ENCODE measurements at regions not wholly inside any gene's neighbourhood (a gene's known extent, or its start where the extent isn't known, plus 50 kb on each side); places are given as distances from the start of the nearest gene placed in this dataset.

DNA sequence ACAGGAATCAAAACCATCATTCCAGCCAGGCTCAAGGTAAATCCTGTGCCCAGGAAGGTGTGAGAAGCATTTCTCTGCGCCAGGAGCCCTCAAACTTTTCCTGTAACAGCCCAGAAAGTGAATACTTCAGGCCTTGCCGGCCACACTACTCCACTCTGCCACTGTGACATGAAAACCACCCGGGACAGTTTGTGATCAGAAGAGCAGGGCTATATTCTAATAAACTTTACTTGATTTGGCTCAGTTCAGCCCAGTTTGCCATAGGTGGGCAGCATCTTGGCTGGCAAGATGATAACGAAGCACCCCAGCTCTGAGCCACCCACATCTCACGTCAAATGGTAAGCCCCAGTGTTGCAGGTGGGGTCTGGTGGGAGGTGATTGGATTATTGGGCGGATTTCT, 249.4 kb downstream of the DLL1 start:
- TF ChIP-seq, protein P1, sequence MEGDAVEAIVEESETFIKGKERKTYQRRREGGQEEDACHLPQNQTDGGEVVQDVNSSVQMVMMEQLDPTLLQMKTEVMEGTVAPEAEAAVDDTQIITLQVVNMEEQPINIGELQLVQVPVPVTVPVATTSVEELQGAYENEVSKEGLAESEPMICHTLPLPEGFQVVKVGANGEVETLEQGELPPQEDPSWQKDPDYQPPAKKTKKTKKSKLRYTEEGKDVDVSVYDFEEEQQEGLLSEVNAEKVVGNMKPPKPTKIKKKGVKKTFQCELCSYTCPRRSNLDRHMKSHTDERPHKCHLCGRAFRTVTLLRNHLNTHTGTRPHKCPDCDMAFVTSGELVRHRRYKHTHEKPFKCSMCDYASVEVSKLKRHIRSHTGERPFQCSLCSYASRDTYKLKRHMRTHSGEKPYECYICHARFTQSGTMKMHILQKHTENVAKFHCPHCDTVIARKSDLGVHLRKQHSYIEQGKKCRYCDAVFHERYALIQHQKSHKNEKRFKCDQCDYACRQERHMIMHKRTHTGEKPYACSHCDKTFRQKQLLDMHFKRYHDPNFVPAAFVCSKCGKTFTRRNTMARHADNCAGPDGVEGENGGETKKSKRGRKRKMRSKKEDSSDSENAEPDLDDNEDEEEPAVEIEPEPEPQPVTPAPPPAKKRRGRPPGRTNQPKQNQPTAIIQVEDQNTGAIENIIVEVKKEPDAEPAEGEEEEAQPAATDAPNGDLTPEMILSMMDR (conservative IDR thresholded peaks at IDR 0.05; ENCODE audit: control insufficient read depth, insufficient read depth, low read depth, low read length) = no peak
- DNase-seq (ENCODE audit: low read depth) = no peak
- H3K4me3 ChIP-seq (ENCODE audit: control insufficient read depth, low read depth, low read length) = no peak overlapping the region

GRCh38 chr6:170040906-170041305, 250.0 kb downstream of the DLL1 start:
- TF ChIP-seq, protein P1 (conservative IDR thresholded peaks at IDR 0.05; ENCODE audit: control insufficient read depth, insufficient read depth, low read depth, low read length) = no peak
- H3K4me3 ChIP-seq (ENCODE audit: control insufficient read depth, low read depth, low read length) = no peak overlapping the region

GRCh38 chr6:170040115-170040500, 250.8 kb downstream of the DLL1 start:
- no peak overlapping the region for H3K4me3 ChIP-seq (ENCODE audit: control insufficient read depth, low read depth, low read length)
- no peak for DNase-seq (ENCODE audit: low read depth)
- TF ChIP-seq, protein P1 (conservative IDR thresholded peaks at IDR 0.05; ENCODE audit: control insufficient read depth, insufficient read depth, low read depth, low read length) = no peak

More at GRCh38 chr6:170040906-170041305, 250.0 kb downstream of the DLL1 start:
- DNase-seq (ENCODE audit: low read depth) = no peak

DNA sequence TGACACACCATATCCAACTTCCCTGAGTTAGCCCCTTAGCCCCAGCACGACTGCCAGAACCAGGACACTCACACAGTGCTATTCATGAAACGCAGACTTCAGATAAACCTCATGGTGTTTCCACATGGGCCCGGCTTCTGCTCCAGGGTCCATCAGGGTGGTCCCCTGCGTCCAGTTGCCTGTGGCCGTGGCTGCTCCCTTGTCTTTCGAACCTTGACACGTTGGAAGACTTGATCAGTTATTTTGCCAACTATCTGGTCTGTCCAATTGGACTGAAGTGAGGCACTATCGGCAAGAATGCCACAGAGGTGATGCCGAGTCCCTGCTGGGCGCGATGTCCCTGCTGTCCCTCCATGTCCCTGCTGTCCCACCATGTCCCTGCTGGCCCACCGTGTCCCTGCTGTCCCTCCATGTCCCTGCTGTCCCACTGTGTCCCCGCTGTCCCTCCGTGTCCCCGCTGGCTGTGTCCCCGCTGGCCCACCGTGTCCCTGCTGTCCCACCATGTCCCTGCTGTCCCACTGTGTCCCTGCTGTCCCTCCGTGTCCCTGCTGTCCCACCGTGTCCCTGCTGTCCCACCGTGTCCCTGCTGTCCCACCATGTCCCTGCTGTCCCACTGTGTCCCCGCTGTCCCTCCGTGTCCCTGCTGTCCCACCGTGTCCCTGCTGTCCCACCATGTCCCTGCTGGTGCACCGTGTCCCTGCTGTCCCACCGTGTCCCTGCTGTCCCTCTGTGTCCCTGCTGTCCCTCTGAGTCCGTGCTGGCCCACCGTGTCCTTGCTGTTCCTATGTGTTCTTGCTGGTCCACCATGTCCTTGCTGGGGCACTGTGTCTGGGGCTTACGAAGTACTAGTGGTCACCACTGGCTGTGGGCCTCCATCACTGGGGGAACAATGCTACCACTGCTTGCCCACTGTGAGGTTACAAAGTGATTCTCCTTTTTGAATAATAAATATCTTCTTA, 251.4 kb downstream of the DLL1 start:
- DNase-seq (ENCODE audit: low read depth) = no peak
- no peak overlapping the region for H3K4me3 ChIP-seq (ENCODE audit: control insufficient read depth, low read depth, low read length)
- TF ChIP-seq, protein P1 (conservative IDR thresholded peaks at IDR 0.05; ENCODE audit: control insufficient read depth, insufficient read depth, low read depth, low read length) = no peak

GRCh38 chr6:170038708-170039107, 252.2 kb downstream of the DLL1 start:
- DNase-seq (ENCODE audit: low read depth) = no peak
- no peak overlapping the region for H3K4me3 ChIP-seq (ENCODE audit: control insufficient read depth, low read depth, low read length)
- TF ChIP-seq, protein P1 (conservative IDR thresholded peaks at IDR 0.05; ENCODE audit: control insufficient read depth, insufficient read depth, low read depth, low read length) = no peak

DNA sequence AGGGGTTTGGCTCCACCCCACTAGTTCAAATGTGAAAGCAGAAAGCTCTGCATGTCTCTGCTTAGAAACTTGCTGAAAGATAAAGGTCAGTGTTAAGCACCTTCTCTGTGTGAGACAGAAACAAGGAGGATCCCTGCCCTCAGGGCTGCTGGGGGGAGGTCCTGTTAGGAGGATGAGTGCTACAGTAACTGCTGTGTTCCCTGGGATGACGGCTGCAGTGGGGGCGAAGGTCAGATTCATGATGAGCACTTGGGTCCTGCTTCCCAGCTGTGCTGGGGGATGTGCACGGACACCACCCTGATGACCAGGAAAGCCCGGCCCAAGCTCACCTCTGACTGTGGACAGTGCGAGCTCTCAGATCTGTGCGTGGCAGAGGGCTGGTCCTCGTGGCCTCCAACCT, 252.6 kb downstream of the DLL1 start:
- no peak overlapping the region for H3K4me3 ChIP-seq (ENCODE audit: control insufficient read depth, low read depth, low read length)
- no peak for DNase-seq (ENCODE audit: low read depth)
- TF ChIP-seq, protein P1 (conservative IDR thresholded peaks at IDR 0.05; ENCODE audit: control insufficient read depth, insufficient read depth, low read depth, low read length) = no peak

Measured in fibroblast of mammary gland (primary cell).